Skin of body (tissue), 1 donor: ENCODE measurements at regions not wholly inside any gene's neighbourhood (a gene's known extent, or its start where the extent isn't known, plus 50 kb on each side); places are given as distances from the start of the nearest gene placed in this dataset.

Experiments used
- DNase-seq: peaks from one replicate; lab custom pipeline; 2025; lab: John Stamatoyannopoulos, UW

- no peak for DNase-seq
Measured at GRCh38 chr5:124664287-124664686, 82.2 kb downstream of the ZNF608 start.

- no peak for DNase-seq
Measured at GRCh38 chr5:124663101-124663506, 83.3 kb downstream of the ZNF608 start.

- DNase-seq: peak; percentile 28
Measured at GRCh38 chr5:124662181-124662781, 84.2 kb downstream of the ZNF608 start.

GRCh38 chr5:124661317-124662141 lies 84.9 kb downstream of the ZNF608 start:
- DNase-seq: peak; percentile 44

- no peak for DNase-seq
Measured at GRCh38 chr5:124660229-124661093, 86.0 kb downstream of the ZNF608 start.

- DNase-seq: peak; percentile 88
Measured at GRCh38 chr5:124659798-124660197, 86.6 kb downstream of the ZNF608 start.

- no peak for DNase-seq
Measured at GRCh38 chr5:124658867-124659557, 87.4 kb downstream of the ZNF608 start.

- DNase-seq: peak; percentile 88
Measured at GRCh38 chr5:124655921-124656511, 90.4 kb downstream of the ZNF608 start.

- peak; percentile 97 for DNase-seq
Measured at GRCh38 chr5:124655251-124655917, 91.1 kb downstream of the ZNF608 start.

- DNase-seq: no peak
Measured at GRCh38 chr5:124654418-124654817, 92.0 kb downstream of the ZNF608 start.

- no peak for DNase-seq
Measured at GRCh38 chr5:124653666-124654065, 92.8 kb downstream of the ZNF608 start.

- DNase-seq: no peak
Measured at GRCh38 chr5:124652892-124653441, 93.5 kb downstream of the ZNF608 start.

- DNase-seq: no peak
Measured at GRCh38 chr5:124652514-124652819, 94.0 kb downstream of the ZNF608 start.

- DNase-seq: peak; percentile 51
Measured at GRCh38 chr5:124651663-124652513, 94.6 kb downstream of the ZNF608 start.

GRCh38 chr5:124650951-124651662 lies 95.3 kb downstream of the ZNF608 start:
- peak; percentile 99 for DNase-seq

GRCh38 chr5:124650147-124650561 lies 96.3 kb downstream of the ZNF608 start:
- DNase-seq: peak; percentile 51

- peak; percentile 78 for DNase-seq
Measured at GRCh38 chr5:124649491-124650146, 96.8 kb downstream of the ZNF608 start.

- no peak for DNase-seq
Measured at GRCh38 chr5:124648902-124649467, 97.5 kb downstream of the ZNF608 start.
